HEK293 (cell line): ENCODE measurements at regions not wholly inside any gene's neighbourhood (a gene's known extent, or its start where the extent isn't known, plus 50 kb on each side); places are given as distances from the start of the nearest gene placed in this dataset.

Source experiments
- CTCF ChIA-PET: fragments of 350-600 bp; formaldehyde crosslinking; extraction: SDS; loops from one replicate; lab custom pipeline; 2021; ENCODE audit warnings: antibody characterized with exemption; lab: Yijun Ruan, JAX
- POLR2A ChIA-PET: fragments of 300-600 bp; formaldehyde crosslinking; extraction: SDS; loops from one replicate; lab custom pipeline; 2020; ENCODE audit warnings: antibody characterized with exemption, inconsistent platforms; lab: Yijun Ruan, JAX
- H3K27ac ChIP-seq: fragments of 200-500 bp; sonication (Bioruptor generic); 2 replicates; pipeline ENCODE4 v1.5.1; 2014; ENCODE audit warnings: low read depth, low read length, control low read depth, inconsistent platforms; ENCODE audit errors: extremely low read depth
- H3K36me3 ChIP-seq, 2 experiments: fragments of 200-500 bp in 1 of 2; sonication (Bioruptor generic) in 1 of 2; 1 replicate in 1 of 2; 2 replicates in 1 of 2; pipeline ENCODE4 v1.5.1; 2014 to 2017; ENCODE audit warnings: inconsistent platforms in 2 of 2, low read length in 2 of 2; ENCODE audit not compliant: control insufficient read depth in 2 of 2, insufficient read depth in 1 of 2
- H3K4me1 ChIP-seq: fragments of 200-500 bp; sonication (Bioruptor generic); 2 replicates; pipeline ENCODE4 v1.5.1; 2014; ENCODE audit warnings: mild to moderate bottlenecking, low read length, inconsistent platforms; ENCODE audit not compliant: control insufficient read depth, insufficient read depth
- H3K4me3 ChIP-seq: 2 replicates; pipeline ENCODE4 v1.5.1; 2011; ENCODE audit warnings: low read depth, mild to moderate bottlenecking, control low read depth, low read length, moderate library complexity
- H3K9me3 ChIP-seq: fragments of 200-500 bp; sonication (Bioruptor generic); 2 replicates; pipeline ENCODE4 v1.5.1; 2014; ENCODE audit warnings: low read depth, low read length, inconsistent platforms; ENCODE audit not compliant: control insufficient read depth, insufficient read depth
- INSM2 ChIP-seq: fragments of 450-650 bp; formaldehyde crosslinking; IDR thresholded peaks from 2 replicates; pipeline ENCODE4 v1.5.1; 2016; ENCODE audit warnings: missing biosample characterization, missing genetic modification characterization
- KLF8 ChIP-seq: fragments of 450-650 bp; formaldehyde crosslinking; IDR thresholded peaks from 2 replicates; pipeline ENCODE4 v1.5.1; 2016; ENCODE audit warnings: missing biosample characterization, missing genetic modification characterization
- KLF9 ChIP-seq: fragments of 450-650 bp; formaldehyde crosslinking; IDR thresholded peaks from 2 replicates; pipeline ENCODE4 v1.5.1; 2016; ENCODE audit warnings: missing biosample characterization, missing genetic modification characterization, low read depth
- MEIS1 ChIP-seq: sonication (generic); formaldehyde crosslinking; IDR thresholded peaks from 2 replicates; pipeline ENCODE4 v1.8.1; 2022; ENCODE audit warnings: missing genetic modification reagents, mild to moderate bottlenecking, borderline replicate concordance
- SETDB1 ChIP-seq: IDR thresholded peaks from one replicate; pipeline ENCODE4 v1.6.1; 2017; ENCODE audit warnings: mild to moderate bottlenecking, low read length, moderate library complexity, mixed read lengths; ENCODE audit not compliant: insufficient read length
- SP3 ChIP-seq: fragments of 450-650 bp; formaldehyde crosslinking; IDR thresholded peaks from 2 replicates; pipeline ENCODE4 v1.5.1; 2016; ENCODE audit warnings: missing biosample characterization, missing genetic modification characterization
- TRIM28 ChIP-seq: IDR thresholded peaks from 2 replicates; pipeline ENCODE4 v1.6.1; 2011; ENCODE audit warnings: low read length, control low read depth, borderline replicate concordance
- YY2 ChIP-seq: fragments of 450-650 bp; formaldehyde crosslinking; IDR thresholded peaks from 2 replicates; pipeline ENCODE4 v1.5.1; 2016; ENCODE audit warnings: missing biosample characterization, missing genetic modification characterization
- ZBTB17 ChIP-seq: fragments of 450-650 bp; formaldehyde crosslinking; IDR thresholded peaks from 2 replicates; pipeline ENCODE4 v1.5.1; 2016; ENCODE audit warnings: missing biosample characterization, missing genetic modification characterization
- ZFP69B ChIP-seq: fragments of 450-650 bp; formaldehyde crosslinking; IDR thresholded peaks from 2 replicates; pipeline ENCODE4 v1.5.1; 2016; ENCODE audit warnings: missing biosample characterization, missing genetic modification characterization
- ZNF18 ChIP-seq: fragments of 450-650 bp; formaldehyde crosslinking; IDR thresholded peaks from 2 replicates; pipeline ENCODE4 v1.5.1; 2016; ENCODE audit warnings: missing biosample characterization, missing genetic modification characterization
- ZNF2 ChIP-seq: fragments of 450-650 bp; formaldehyde crosslinking; IDR thresholded peaks from 2 replicates; pipeline ENCODE4 v1.5.1; 2016; ENCODE audit warnings: missing biosample characterization, missing genetic modification characterization
- ZNF514 ChIP-seq: fragments of 450-650 bp; formaldehyde crosslinking; IDR thresholded peaks from 2 replicates; pipeline ENCODE4 v1.5.1; 2016; ENCODE audit warnings: missing biosample characterization, missing genetic modification characterization
- ZNF555 ChIP-seq: fragments of 450-650 bp; formaldehyde crosslinking; conservative IDR thresholded peaks from 2 replicates; pipeline ENCODE4 v1.5.1; 2017; ENCODE audit warnings: missing biosample characterization, mild to moderate bottlenecking, missing genetic modification characterization, inconsistent platforms
- ZNF600 ChIP-seq: fragments of 450-650 bp; formaldehyde crosslinking; IDR thresholded peaks from 2 replicates; pipeline ENCODE4 v1.5.1; 2016; ENCODE audit warnings: missing biosample characterization, missing genetic modification characterization
- ZNF623 ChIP-seq: fragments of 450-650 bp; formaldehyde crosslinking; IDR thresholded peaks from 2 replicates; pipeline ENCODE4 v1.5.1; 2016; ENCODE audit warnings: missing biosample characterization, missing genetic modification characterization
- ZNF692 ChIP-seq: fragments of 450-650 bp; formaldehyde crosslinking; IDR thresholded peaks from 2 replicates; pipeline ENCODE4 v1.5.1; 2016; ENCODE audit warnings: missing biosample characterization, missing genetic modification characterization
- ZNF830 ChIP-seq: fragments of 450-650 bp; IDR thresholded peaks from 2 replicates; pipeline ENCODE4 v1.5.0; 2018; ENCODE audit warnings: missing biosample characterization, missing genetic modification characterization, low read depth, mild to moderate bottlenecking, moderate library complexity
- ZNF843 ChIP-seq: fragments of 450-650 bp; formaldehyde crosslinking; IDR thresholded peaks from 2 replicates; pipeline ENCODE4 v1.5.1; 2016; ENCODE audit warnings: missing biosample characterization, missing genetic modification characterization
- ZSCAN30 ChIP-seq: fragments of 450-650 bp; IDR thresholded peaks from 2 replicates; pipeline ENCODE4 v1.5.1; 2018; ENCODE audit warnings: missing biosample characterization, mild to moderate bottlenecking, missing genetic modification characterization, moderate library complexity
- ZSCAN5A ChIP-seq: fragments of 450-650 bp; formaldehyde crosslinking; IDR thresholded peaks from 2 replicates; pipeline ENCODE4 v1.5.1; 2016; ENCODE audit warnings: missing biosample characterization, missing genetic modification characterization
- TF ChIP-seq, protein P1 (sequence below): fragments of 450-650 bp; formaldehyde crosslinking; IDR thresholded peaks from 2 replicates; pipeline ENCODE4 v1.5.1; 2016; ENCODE audit warnings: missing biosample characterization, missing genetic modification characterization
- TF ChIP-seq, protein P2 (sequence below): fragments of 450-650 bp; formaldehyde crosslinking; IDR thresholded peaks from 2 replicates; pipeline ENCODE4 v1.5.1; 2016; ENCODE audit warnings: missing biosample characterization, missing genetic modification characterization, borderline replicate concordance

DNA sequence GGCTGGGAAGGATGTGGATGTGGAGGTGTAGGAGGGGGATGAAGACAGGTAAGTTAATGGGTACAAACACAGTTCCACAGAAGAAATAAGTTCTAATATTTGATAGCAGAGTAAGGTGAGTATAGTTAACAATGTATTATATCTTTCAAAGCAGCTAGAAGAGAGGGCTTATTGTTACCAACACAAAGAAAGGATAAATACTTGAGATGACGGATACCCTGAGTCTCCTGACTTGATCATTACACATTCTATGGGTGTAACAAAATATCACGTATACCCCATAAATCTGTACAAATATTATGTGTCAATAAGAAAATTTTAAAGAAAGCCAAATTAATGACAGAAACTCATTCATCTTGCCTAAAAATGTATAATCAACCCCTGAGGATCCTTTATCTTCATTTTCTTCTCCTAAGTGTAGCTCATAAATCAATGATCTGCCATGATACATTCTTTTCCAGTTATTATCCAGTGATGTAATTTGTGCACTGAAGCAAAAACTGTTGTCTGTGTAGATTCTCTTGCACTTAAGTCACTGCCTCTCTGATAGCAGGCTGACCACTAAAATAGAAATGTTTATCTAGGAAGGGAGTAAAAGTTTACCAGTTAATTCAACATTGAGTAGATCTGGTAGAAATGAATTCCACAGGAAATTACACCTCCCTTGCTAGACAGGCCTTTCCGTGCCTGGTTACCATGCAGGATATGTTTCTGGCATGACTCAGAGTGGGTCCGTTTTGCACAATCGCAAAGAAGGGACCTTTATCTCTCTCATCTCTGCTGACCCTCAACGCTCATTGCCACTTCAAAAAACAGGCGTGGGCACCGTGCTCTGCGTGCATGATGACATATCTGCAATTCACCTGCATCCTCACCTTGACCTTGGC, 249.7 kb upstream of the NCKAP5 start:
- POLR2A ChIA-PET, result no interaction called here
- Histone ChIP-seq H3K27ac (no peak overlapping the region), H3K4me3 (no peak overlapping the region), H3K9me3 (no peaks in the 10 kb centered on the region), H3K4me1 (peaks cover 7% of the 10 kb centered on the region), H3K36me3 (no peaks in the 10 kb centered on the region)
- CTCF ChIA-PET, result interaction anchor here (0.7 to 2.0 kb wide), 6 partner anchors 13 to 1105 kb away, joined by 3 to 5 read pairs (median 3); no protein-coding TSS in a partner anchor
- TF ChIP-seq YY2 (tag by site-specific recombination), result no peak
- TF ChIP-seq ZNF18 (tag by site-specific recombination), result no peak
- TF ChIP-seq, protein P1, sequence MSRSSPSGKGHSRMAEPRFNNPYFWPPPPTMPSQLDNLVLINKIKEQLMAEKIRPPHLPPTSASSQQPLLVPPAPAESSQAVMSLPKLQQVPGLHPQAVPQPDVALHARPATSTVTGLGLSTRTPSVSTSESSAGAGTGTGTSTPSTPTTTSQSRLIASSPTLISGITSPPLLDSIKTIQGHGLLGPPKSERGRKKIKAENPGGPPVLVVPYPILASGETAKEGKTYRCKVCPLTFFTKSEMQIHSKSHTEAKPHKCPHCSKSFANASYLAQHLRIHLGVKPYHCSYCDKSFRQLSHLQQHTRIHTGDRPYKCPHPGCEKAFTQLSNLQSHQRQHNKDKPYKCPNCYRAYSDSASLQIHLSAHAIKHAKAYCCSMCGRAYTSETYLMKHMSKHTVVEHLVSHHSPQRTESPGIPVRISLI (tag by site-specific recombination), result no peak
- no peak; the same call in 1 of the 2 replicates for TF ChIP-seq KLF8 (tag by site-specific recombination)
- no peak for TF ChIP-seq INSM2 (tag by site-specific recombination)
- TF ChIP-seq ZSCAN5A (tag by site-specific recombination), result no peak
- TF ChIP-seq ZNF555 (tag by site-specific recombination), result no peak
- peak; percentile 76; the same call in 1 of the 2 replicates for TF ChIP-seq MEIS1 (CRISPR knock-in tag)
- peak; percentile 60; the same call in 1 of the 2 replicates for TF ChIP-seq ZNF692 (tag by site-specific recombination)
- TF ChIP-seq TRIM28, result peak; percentile 70; the same call in 1 of the 2 replicates
- TF ChIP-seq ZNF600, result 0 out of 2 replicates have a peak, but pooled peaks have one; percentile 27
- TF ChIP-seq ZNF843 (tag by site-specific recombination), result peak; percentile 77; the same call in 1 of the 2 replicates
- no peak for TF ChIP-seq ZNF623 (tag by site-specific recombination)
- no peak for TF ChIP-seq KLF9 (tag by site-specific recombination)
- no peak for TF ChIP-seq ZNF514 (tag by site-specific recombination)
- TF ChIP-seq ZNF830 (tag by site-specific recombination), result no peak
- TF ChIP-seq ZFP69B (tag by site-specific recombination), result peak; percentile 42; the same call in 1 of the 2 replicates
- 0 out of 2 replicates have a peak, but pooled peaks have one; percentile 13 for TF ChIP-seq SP3 (tag by site-specific recombination)
- 0 out of 2 replicates have a peak, but pooled peaks have one; percentile 34 for TF ChIP-seq ZBTB17 (tag by site-specific recombination)
- TF ChIP-seq ZNF2 (tag by site-specific recombination), result no peak
- TF ChIP-seq, protein P2, sequence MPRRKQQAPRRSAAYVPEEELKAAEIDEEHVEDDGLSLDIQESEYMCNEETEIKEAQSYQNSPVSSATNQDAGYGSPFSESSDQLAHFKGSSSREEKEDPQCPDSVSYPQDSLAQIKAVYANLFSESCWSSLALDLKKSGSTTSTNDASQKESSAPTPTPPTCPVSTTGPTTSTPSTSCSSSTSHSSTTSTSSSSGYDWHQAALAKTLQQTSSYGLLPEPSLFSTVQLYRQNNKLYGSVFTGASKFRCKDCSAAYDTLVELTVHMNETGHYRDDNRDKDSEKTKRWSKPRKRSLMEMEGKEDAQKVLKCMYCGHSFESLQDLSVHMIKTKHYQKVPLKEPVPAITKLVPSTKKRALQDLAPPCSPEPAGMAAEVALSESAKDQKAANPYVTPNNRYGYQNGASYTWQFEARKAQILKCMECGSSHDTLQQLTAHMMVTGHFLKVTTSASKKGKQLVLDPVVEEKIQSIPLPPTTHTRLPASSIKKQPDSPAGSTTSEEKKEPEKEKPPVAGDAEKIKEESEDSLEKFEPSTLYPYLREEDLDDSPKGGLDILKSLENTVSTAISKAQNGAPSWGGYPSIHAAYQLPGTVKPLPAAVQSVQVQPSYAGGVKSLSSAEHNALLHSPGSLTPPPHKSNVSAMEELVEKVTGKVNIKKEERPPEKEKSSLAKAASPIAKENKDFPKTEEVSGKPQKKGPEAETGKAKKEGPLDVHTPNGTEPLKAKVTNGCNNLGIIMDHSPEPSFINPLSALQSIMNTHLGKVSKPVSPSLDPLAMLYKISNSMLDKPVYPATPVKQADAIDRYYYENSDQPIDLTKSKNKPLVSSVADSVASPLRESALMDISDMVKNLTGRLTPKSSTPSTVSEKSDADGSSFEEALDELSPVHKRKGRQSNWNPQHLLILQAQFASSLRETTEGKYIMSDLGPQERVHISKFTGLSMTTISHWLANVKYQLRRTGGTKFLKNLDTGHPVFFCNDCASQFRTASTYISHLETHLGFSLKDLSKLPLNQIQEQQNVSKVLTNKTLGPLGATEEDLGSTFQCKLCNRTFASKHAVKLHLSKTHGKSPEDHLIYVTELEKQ (tag by site-specific recombination), result no peak
- no peak for TF ChIP-seq ZSCAN30
- no peak for TF ChIP-seq SETDB1
